ENCODE measurements at regions not wholly inside any gene's neighbourhood (a gene's known extent, or its start where the extent isn't known, plus 50 kb on each side); places are given as distances from the start of the nearest gene placed in this dataset.

- TF ChIP-seq AHDC1 (CRISPR knock-in tag; IDR thresholded peaks at IDR 0.05; ENCODE audit: borderline replicate concordance): peak; percentile 82; the same call in 1 of the 2 replicates
- 0 out of 2 replicates have a peak, but pooled peaks have one; percentile 27 for TF ChIP-seq HNF4G (IDR thresholded peaks at IDR 0.05; ENCODE audit: borderline replicate concordance, low read depth, low read length)
- no peak for TF ChIP-seq HNF4G (CRISPR knock-in tag; IDR thresholded peaks at IDR 0.05; ENCODE audit: borderline replicate concordance, low read depth)
- TF ChIP-seq HNF4A (CRISPR knock-in tag; IDR thresholded peaks at IDR 0.05): peak; percentile 79
- peak; percentile 89 for TF ChIP-seq ARID5B (CRISPR knock-in tag; IDR thresholded peaks at IDR 0.05)
- TF ChIP-seq CCDC6 (CRISPR knock-in tag; IDR thresholded peaks at IDR 0.05): no peak
- no peak for TF ChIP-seq ELF4 (CRISPR knock-in tag; IDR thresholded peaks at IDR 0.05; ENCODE audit: borderline replicate concordance)
- TF ChIP-seq FOXK1 (CRISPR knock-in tag; IDR thresholded peaks at IDR 0.05; ENCODE audit: borderline replicate concordance, low read depth): peak; percentile 83; the same call in 1 of the 2 replicates
- no peak for TF ChIP-seq SYNCRIP (IDR thresholded peaks at IDR 0.05; ENCODE audit: insufficient read depth, low read depth, low read length)
- TF ChIP-seq WIZ (CRISPR knock-in tag; IDR thresholded peaks at IDR 0.05): 0 out of 2 replicates have a peak, but pooled peaks have one; percentile 29
- TF ChIP-seq BCL6 (CRISPR knock-in tag; IDR thresholded peaks at IDR 0.05): peak; percentile 45
- TF ChIP-seq SOX6 (IDR thresholded peaks at IDR 0.05): no peak
- peak; percentile 89 for TF ChIP-seq SOX6 (CRISPR knock-in tag; IDR thresholded peaks at IDR 0.05)
- no peak for TF ChIP-seq CERS6 (CRISPR knock-in tag; IDR thresholded peaks at IDR 0.05)
- TF ChIP-seq ZNF296 (CRISPR knock-in tag; conservative IDR thresholded peaks at IDR 0.05): no peak
- no peak for TF ChIP-seq ZBTB37 (CRISPR knock-in tag; IDR thresholded peaks at IDR 0.05)
- TF ChIP-seq KMT2B (CRISPR knock-in tag; IDR thresholded peaks at IDR 0.05): no peak
- no peak for TF ChIP-seq TFDP2 (CRISPR knock-in tag; IDR thresholded peaks at IDR 0.05)
Measured at GRCh38 chr15:96123028-96123400, 207.5 kb upstream of the NR2F2 start (continued).
